Ishikawa (cell line): ENCODE measurements at regions not wholly inside any gene's neighbourhood (a gene's known extent, or its start where the extent isn't known, plus 50 kb on each side); places are given as distances from the start of the nearest gene placed in this dataset.

ENCODE experiments used
- CEBPB ChIP-seq: IDR thresholded peaks from 2 replicates; pipeline ENCODE4 v1.6.1; 2012
- CREB1 ChIP-seq: IDR thresholded peaks from 2 replicates; pipeline ENCODE4 v1.6.1; 2012; ENCODE audit warnings: low read depth
- EGR1 ChIP-seq: IDR thresholded peaks from 2 replicates; pipeline ENCODE4 v1.6.1; 2012
- EP300 ChIP-seq: IDR thresholded peaks from 2 replicates; pipeline ENCODE4 v1.6.1; 2012; ENCODE audit warnings: borderline replicate concordance
- FOXM1 ChIP-seq: IDR thresholded peaks from 2 replicates; pipeline ENCODE4 v1.6.1; 2012; ENCODE audit warnings: low read depth, borderline replicate concordance
- MAX ChIP-seq: IDR thresholded peaks from 2 replicates; pipeline ENCODE4 v1.6.1; 2012
- NFIC ChIP-seq: IDR thresholded peaks from 2 replicates; pipeline ENCODE4 v1.6.1; 2012
- RAD21 ChIP-seq: IDR thresholded peaks from 2 replicates; pipeline ENCODE4 v1.6.1; 2012; ENCODE audit warnings: low read depth
- REST ChIP-seq: IDR thresholded peaks from 2 replicates; pipeline ENCODE4 v1.6.1; 2012; ENCODE audit warnings: low read depth, mild to moderate bottlenecking
- TAF1 ChIP-seq: IDR thresholded peaks from 2 replicates; pipeline ENCODE4 v1.6.1; 2012; ENCODE audit warnings: low read depth, mild to moderate bottlenecking
- TCF12 ChIP-seq: IDR thresholded peaks from 2 replicates; pipeline ENCODE4 v1.6.1; 2012; ENCODE audit warnings: low read depth
- TEAD4 ChIP-seq: IDR thresholded peaks from 2 replicates; pipeline ENCODE4 v1.6.1; 2012
- USF1 ChIP-seq: IDR thresholded peaks from 2 replicates; pipeline ENCODE4 v1.6.1; 2012
- YY1 ChIP-seq: IDR thresholded peaks from 2 replicates; pipeline ENCODE4 v1.6.1; 2012; ENCODE audit warnings: low read depth
- ZBTB7A ChIP-seq: IDR thresholded peaks from 2 replicates; pipeline ENCODE4 v1.6.1; 2012; ENCODE audit warnings: low read depth

- no peak for TF ChIP-seq REST
Observed at GRCh38 chr1:221074332-221074731, 195.1 kb downstream of the HLX start.

GRCh38 chr1:221075911-221076310 is 196.7 kb downstream of the HLX start:
- TF ChIP-seq YY1: no peak
- TF ChIP-seq CEBPB: no peak
- no peak for TF ChIP-seq REST
- TF ChIP-seq NFIC: no peak
- no peak for TF ChIP-seq MAX
- TF ChIP-seq EGR1: no peak
- TF ChIP-seq USF1: no peak
- TF ChIP-seq ZBTB7A: no peak
- no peak for TF ChIP-seq TEAD4
- TF ChIP-seq RAD21: no peak
- TF ChIP-seq TAF1: no peak
- TF ChIP-seq FOXM1: no peak
- no peak for TF ChIP-seq EP300
- no peak for TF ChIP-seq CREB1
- TF ChIP-seq TCF12: no peak

- TF ChIP-seq TAF1 (no peak), CREB1 (no peak), USF1 (no peak), EGR1 (no peak), CEBPB (no peak), ZBTB7A (no peak), MAX (no peak), FOXM1 (no peak), EP300 (no peak), REST (no peak), NFIC (no peak), YY1 (no peak), TEAD4 (no peak), TCF12 (no peak)
Observed at GRCh38 chr1:221076391-221076811, 197.2 kb downstream of the HLX start.

- no peak for TF ChIP-seq MAX
- TF ChIP-seq TEAD4: no peak
- no peak for TF ChIP-seq TAF1
- no peak for TF ChIP-seq EP300
- TF ChIP-seq YY1: no peak
- no peak for TF ChIP-seq CEBPB
- no peak for TF ChIP-seq REST
- TF ChIP-seq ZBTB7A: no peak
- no peak for TF ChIP-seq FOXM1
- no peak for TF ChIP-seq NFIC
- TF ChIP-seq TCF12: no peak
- no peak for TF ChIP-seq CREB1
- TF ChIP-seq USF1: no peak
- no peak for TF ChIP-seq RAD21
- no peak for TF ChIP-seq EGR1
Observed at GRCh38 chr1:221078260-221078965, 199.2 kb downstream of the HLX start.
